ENCODE measurements at regions not wholly inside any gene's neighbourhood (a gene's known extent, or its start where the extent isn't known, plus 50 kb on each side); places are given as distances from the start of the nearest gene placed in this dataset.

- TF ChIP-seq CTCF (IDR thresholded peaks at IDR 0.05) (no peak), EZH2 (IDR thresholded peaks at IDR 0.05; ENCODE audit: borderline replicate concordance, insufficient read depth, low read depth, low read length, poor library complexity, severe bottlenecking) (no peak)
These were observed 88.7 kb downstream of the PLXNA1 start for GRCh38 chr3:127071597-127072001.
